HG03558 (cell line): ENCODE measurements at regions not wholly inside any gene's neighbourhood (a gene's known extent, or its start where the extent isn't known, plus 50 kb on each side); places are given as distances from the start of the nearest gene placed in this dataset.
"Not testable (repeated sequence)": the region's sequence is repeated elsewhere in the genome, so short reads cannot be mapped to it uniquely, and the experiment has no call there.

Source experiments
- ATAC-seq: cut with Tn5 transposase; IDR thresholded peaks from one replicate; pipeline ENCODE4 v1.9.1; 2021; ENCODE audit warnings: moderate number of reproducible peaks; ENCODE audit not compliant: unreplicated experiment; ENCODE audit errors: extremely low read depth

DNA sequence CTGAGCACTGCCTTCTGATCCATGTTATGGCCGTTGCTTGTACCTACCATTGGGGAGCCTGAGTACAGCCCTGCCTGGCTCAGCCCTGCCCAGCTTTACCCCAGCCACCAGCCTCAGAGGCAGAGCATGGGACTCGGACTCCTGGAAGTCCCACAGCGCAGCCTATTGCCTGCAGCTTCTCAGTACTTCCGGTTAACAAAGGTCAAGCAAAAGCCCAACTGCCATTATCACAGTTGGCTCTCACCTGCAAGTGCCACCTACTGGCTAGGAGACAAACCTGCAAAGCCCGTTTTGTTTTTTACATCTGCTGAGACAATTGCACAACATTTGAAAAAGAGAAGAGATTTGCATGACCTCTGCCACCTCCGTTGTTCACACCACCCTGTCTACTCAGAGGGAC lies 1081.7 kb downstream of the NAALADL2 start:
- ATAC-seq, result no peak

DNA sequence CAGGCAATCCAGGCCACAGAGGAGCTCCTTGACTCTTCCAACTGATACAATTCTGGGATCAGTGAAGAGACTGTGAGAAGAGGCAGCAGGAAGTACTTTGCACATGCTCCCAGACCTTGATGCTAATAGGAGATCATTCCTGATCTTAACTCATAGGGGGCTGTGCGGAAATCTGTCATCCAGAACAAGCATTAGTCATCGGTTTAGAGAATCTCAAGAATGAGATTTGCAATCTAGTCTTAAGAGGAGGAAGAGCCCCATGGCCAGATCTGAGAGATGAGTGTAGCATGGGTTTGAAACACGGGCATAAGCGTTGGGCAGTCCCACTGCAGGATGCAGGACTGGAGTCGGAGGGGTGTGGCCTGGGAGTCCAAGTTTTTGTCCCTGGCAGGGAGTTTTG lies 1081.1 kb downstream of the NAALADL2 start:
- no peak for ATAC-seq

DNA sequence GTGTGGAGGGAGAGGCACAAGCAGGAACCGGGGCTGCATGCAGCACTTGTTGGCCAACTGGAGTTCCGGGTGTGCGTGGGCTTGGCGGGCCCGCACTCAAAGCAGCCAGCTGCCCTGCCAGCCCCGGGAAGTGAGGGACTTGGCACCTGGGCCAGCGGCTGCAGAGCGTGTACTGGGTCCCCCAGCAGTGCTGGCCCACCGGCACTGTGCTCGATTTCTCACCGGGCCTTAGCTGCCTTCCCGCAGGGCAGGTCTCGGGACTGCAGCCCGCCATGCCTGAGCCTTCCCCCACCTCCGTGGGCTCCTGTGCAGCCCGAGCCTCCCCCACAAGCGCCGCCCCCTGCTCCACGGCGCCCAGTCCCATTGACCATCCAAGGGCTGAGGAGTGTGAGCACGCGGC lies 1078.2 kb downstream of the NAALADL2 start:
- not testable (repeated sequence) for ATAC-seq

DNA sequence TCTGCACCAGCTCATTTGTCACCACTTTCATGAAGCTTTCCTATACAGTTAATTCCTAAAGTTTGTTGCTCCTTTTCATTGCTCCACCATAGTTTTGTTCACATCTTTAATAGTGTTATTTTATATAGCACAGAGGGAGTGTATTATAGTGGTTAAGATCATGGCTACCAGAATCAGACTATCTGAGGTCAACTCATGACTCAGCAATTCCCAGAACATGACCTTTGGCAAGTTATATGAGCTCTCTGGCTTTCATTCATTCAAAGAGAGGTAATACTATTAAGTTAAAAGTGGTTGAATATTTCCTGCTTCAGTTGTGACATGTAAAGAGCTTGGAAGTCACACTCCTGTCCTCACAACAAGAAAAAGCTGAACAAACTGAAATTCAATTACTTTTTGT lies 1073.5 kb downstream of the NAALADL2 start:
- ATAC-seq, result no peak

DNA sequence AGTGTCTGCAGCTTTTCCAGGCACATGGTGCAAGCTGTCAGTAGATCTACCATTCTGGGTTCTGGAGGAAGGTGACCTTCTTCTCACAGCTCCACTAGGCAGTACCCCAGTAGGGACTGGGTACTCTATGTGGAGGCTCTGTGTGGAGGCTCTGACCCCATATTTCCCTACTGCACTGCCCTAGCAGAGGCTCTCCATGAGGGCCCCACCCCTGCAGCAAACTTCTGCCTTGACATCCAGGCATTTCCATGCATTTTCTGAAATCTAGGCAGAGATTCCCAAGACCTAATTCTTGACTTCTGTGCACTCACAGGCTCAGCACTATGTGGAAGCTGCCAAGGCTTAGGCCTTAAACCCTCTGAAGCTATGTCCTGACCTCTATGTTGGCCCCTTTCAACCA lies 1060.0 kb downstream of the NAALADL2 start:
- ATAC-seq, result no peak

DNA sequence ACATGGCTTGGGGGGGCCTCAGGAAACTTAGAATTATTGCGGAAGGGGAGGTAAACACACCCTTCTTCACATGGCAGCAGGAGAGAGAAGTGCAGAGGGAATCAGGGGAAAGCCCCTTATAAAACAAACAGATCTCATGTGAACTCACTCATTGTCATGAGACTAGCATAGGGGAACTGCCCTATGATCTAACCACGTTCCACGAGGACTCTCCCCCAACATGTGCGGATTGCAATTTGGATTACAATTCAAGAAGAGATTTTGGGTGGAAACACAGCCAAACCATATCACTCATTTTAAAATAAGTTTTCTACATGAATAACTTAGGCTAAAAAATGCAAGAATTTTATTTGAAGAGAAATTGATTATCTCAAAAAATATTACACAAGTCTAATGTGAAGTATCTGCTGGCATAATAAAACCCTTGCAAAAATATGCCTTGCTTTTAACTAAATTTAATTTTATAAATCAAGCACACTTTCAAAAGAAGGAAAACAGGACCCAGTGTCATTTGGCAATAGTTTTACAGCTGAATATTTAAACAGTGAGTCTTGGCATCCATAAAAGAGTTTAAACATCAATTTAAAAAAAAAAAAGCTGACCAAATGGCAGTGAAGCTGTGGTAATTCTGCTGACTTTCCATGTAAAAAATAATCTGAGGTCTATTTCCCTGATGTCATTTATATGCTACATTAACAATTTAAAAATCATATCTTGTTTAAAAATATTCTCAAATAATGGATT lies 1057.2 kb downstream of the NAALADL2 start:
- no peak for ATAC-seq

DNA sequence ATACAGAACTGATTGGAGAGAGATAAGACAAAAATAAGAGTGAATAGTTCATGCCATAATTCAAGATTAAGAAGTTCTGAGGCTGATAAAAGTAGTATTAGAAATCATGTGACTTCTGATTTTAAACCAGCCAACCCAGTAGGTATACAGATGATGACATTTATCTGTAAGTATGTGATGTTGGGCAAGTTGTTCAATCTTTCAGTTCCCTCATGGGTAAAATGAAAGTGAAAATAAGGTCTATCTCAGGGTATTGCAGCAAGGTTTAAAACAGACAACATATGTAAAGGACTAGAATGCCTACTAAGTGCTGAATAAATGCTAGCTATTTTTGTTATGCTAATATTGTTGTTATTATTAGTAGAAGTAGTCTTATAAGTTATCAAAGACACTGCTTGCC lies 1055.7 kb downstream of the NAALADL2 start:
- no peak for ATAC-seq

DNA sequence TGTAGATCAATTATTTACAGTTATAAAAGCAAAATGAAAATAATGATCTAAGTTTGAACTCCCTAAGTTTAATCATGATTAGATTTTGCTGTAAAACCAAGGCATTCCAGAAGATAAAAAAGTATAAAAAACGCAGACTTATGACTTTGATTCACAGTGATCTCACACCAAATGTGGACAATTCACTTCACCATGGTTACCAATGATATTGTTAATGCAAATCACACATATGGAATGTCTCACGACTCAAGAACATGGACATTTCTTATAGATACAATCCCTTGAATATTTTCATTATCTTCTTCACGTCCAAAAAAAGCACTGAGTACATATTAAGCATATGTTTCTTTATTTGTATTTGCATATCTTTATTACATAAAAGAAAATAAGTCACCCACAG lies 1054.2 kb downstream of the NAALADL2 start:
- no peak for ATAC-seq

DNA sequence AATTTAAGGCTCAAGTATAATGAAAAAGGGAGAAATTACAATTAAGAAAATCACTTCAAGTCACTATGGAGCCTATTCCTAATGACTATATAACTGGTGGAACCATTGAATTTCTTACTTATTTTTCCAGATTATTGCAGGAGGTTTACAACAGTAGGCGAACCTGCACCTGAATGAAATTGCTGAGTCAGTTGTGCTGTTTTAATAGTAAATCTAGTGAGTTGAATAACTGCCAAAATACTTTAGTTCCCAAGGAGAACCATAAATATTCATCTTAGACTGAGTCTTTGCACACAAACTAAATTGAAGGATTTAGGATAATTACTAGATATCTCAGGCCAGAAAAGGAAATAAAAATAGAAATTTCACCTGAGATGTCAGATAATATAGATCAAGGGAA lies 1052.8 kb downstream of the NAALADL2 start:
- no peak for ATAC-seq

DNA sequence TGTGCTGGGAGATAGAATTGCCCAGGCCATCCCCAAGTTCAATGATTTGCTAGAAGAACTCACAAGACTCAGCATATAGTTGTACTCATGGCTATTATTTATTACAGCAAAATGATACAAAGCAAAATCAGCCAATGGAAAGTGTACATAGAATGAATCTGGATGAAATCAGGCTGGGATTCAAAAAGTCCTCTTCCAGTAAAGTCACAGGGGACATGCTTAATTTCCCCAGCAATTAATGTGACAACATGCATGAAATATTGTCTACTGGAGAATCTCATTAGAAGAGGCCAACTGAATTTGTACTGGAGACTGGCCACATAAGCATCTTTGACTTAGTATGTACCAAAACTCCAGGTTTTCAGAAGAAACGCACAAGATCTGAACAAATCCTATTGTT lies 1043.1 kb downstream of the NAALADL2 start:
- no peak for ATAC-seq

DNA sequence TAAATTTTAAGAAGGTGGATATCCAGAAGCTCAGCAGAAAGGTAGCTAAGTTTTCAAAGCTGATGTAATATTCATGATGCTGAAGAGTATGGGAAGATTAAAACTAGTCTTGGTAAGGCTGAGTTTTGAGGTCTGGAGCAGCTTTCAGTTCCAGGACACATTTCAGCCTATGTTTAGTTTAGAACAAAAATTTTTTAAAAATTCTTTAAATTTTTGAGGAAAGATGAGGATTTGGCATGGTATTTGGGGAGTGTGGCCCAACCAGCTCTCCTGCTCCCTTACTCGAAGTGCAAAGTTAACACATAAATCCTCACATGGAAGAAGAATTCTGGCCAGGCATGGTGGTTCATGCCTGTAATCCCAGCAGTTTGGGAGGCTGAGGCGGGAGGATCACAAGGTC lies 1039.1 kb downstream of the NAALADL2 start:
- no peak for ATAC-seq

DNA sequence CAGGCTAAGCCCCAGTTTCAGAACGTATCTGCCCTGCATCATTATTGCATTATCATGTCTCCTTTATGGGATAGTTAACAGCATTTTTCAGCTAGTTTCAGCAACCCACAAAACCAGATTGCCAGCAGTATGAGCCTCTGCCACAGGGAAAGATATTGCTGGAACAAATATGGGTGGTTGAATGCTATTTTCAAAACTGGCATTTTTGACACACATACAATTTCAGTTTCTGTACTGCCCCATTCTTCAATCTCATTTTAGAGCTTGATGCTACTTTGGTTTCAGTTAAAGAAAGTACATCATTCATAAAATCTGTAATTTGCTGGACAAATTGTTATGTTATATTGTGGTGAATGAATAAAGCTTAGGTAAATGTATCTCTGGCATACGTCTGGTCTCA lies 1037.5 kb downstream of the NAALADL2 start:
- no peak for ATAC-seq

DNA sequence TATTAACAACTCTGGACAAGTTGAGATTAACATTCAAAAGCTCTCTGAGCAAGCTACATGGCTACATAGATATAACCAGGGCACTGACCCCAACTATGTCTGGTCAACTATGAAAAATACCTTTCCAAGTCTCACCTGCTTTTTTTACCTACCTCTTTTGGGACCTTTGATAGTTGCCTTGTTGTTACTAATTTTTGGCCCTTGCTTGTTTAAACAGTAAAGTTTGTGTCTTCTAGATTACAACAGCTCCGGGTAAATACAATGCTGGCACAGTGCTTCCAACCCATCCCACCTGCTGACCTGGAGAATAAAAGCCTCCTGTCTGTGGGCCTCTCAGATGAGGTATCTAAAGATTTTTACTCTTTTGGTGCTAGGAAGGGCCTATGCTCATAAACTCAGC lies 1036.6 kb downstream of the NAALADL2 start:
- no peak for ATAC-seq

DNA sequence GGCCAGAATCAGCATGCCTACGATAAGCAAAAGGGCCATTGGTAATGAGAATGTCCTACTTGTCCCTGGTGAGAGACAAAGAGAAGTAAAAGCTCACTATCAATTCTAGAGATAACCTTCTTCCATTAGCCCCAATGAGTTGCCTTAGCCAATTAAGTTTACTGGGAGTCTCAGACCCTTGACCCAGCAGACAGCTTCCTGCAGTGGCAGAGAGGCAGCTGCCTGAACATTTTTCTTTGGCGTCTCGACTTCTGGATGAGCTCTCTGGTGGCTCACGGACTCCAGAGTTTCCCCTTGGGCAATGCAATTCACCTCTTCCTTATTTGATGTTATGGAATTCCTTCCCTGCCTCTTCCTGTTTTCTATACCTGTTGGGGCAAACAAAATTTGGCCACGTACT lies 1034.4 kb downstream of the NAALADL2 start:
- ATAC-seq, result no peak

DNA sequence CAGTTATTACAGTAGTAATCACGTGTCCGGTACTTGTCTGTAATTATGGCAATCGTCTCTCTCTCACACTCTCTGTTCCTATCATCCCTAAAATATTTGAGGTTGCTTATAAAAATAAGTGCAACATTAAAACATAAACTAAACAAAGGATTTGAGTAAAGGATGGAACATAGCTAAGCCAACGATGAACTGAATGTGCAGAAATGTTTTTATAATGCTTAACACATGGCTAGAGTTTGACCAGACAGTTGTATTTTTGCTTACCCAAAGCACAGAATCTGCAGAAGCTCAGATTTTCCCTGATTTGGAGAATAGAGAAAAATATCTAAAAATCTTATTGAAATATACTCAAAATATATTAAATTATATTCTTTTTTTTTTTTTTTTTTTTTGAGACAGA lies 1030.9 kb downstream of the NAALADL2 start:
- no peak for ATAC-seq

DNA sequence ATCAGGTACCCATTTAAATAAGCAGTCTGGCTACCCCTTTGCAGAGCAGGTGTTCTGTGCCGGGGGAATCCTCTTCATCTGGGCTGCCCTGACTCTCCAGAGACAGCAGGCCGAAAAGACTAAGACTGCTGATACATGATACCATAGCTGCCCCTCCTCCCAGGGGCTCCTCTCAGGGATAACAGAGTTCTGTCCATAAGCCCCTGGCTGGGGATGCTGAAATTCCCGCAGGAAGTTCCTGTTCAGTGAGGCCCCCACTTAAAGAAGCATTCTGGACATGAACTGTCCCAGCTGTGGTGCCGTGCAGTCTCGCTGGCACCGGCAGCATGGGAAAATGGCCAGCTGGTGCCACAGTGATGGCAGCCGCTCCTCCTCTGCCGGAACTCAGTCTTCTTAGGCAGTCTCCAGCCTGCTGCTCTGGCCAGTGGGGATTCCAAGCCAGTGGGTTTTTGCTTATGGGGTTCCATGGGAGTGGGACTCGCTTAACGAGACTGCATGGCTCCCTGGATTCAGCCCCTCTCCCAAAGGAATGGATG lies 1026.2 kb downstream of the NAALADL2 start:
- no peak for ATAC-seq

DNA sequence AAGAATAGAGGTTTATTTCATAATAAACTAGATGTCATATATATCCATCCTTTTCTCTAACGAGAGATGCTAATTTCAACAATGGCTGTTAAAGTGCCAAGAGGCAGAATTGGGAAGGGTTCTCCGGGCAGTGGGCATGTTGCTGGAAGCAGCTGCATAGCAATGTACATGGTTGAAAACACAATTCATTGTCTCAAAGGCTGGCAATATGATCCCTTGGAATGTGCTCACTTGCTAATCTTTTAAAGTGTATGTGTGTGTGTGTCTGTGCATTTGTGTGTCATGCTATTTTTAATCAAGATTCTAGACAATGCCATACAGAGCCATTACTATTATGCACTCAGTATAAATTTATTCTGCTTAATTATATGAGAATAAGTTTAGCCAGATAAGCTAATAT lies 1020.3 kb downstream of the NAALADL2 start:
- no peak for ATAC-seq

DNA sequence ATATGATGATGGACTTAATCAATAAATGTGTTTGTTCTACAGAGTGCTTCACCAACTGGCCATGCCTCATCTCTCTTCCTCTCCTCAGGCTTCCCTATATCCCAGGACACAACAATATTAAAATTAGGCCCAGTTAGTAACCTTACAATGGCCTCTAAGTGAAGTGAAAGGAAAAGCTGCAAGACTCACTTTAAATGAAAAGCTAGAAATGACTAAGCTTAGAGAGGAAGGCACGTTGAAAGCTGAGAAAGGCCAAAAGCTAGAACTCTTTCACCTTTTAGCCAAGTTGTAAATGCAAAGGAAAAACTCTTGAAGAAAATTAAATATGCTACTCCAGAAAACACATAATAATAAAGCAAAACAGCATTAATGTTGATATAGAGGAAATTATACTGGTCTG lies 1010.3 kb downstream of the NAALADL2 start:
- ATAC-seq, result no peak

DNA sequence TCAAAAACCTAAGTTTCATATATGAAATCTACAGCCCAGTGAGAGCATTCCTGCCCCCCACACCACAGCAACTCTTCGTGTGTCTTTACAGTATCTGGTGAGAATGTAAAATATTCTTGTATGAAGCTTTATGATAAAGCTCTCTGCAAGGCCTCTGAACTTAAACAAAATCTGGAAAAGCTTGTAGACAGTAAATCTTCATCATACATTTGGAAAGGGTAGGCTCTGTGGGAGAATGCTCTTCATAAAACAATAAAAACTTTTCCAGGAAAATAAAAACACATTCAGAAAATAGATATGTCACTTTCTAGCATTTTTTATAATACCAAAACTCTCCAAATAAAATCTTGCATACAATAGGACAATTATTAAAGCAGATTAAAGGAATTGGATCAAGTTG lies 1009.5 kb downstream of the NAALADL2 start:
- ATAC-seq, result no peak

DNA sequence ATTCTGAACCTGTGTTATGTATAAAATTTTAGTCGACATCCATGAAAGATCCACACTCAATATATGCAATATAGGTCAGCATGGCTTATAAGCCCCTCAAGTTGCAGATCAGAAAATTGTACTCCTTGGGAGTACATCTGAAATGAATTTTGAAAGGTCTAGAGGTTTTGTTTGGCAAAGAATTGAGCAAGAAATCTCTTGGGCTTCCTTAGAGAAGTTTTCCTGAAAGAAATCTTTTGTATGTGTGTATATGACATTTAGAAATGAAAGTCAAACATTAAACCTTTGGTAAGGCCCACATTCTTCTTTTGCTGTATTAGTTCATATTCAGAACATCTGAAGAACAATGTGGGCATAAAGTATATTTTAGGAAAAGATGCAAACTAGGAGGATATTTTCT lies 1006.6 kb downstream of the NAALADL2 start:
- no peak for ATAC-seq

DNA sequence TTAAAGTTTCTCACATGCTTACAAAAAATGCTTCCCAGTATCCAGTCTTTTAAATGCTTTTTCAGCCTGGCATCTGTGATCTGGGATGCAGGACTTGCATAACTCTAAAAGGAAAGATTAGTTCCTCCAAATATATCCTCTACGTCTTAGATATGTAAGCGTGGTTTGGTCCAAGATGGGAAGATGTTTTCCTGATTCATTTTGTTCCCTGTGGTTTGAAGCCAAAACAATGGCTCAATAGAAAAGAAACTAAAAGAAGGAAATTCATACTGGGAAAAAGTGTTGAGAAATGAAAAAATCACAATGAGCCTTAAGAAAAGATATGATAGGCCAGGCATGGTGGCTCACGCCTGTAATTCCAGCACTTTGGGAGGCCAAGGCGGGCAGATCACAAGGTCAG lies 1002.8 kb downstream of the NAALADL2 start:
- ATAC-seq, result no peak
